Hepatocyte (in vitro differentiated cells): ENCODE measurements at regions not wholly inside any gene's neighbourhood (a gene's known extent, or its start where the extent isn't known, plus 50 kb on each side); places are given as distances from the start of the nearest gene placed in this dataset.

Experiments used
- DNase-seq: peaks from one replicate; pipeline ENCODE4 v3.0.0-alpha.2; 2016; ENCODE audit warnings: low spot score
- H2AFZ ChIP-seq: fragments of 200-600 bp; sonication (generic); 2 replicates; pipeline ENCODE4 v1.6.0; 2016; ENCODE audit warnings: antibody characterized with exemption, mild to moderate bottlenecking
- H3K27ac ChIP-seq: fragments of 200-600 bp; sonication (generic); 2 replicates; pipeline ENCODE4 v1.5.1; 2016; ENCODE audit warnings: mild to moderate bottlenecking
- H3K27me3 ChIP-seq: fragments of 200-600 bp; sonication (generic); 2 replicates; pipeline ENCODE4 v1.6.1; 2016
- H3K36me3 ChIP-seq: fragments of 200-600 bp; sonication (generic); replicated peaks from 2 replicates; pipeline ENCODE4 v1.5.1; 2016; ENCODE audit warnings: low read depth; ENCODE audit not compliant: insufficient read depth
- H3K4me1 ChIP-seq: fragments of 200-600 bp; sonication (generic); 2 replicates; pipeline ENCODE4 v1.5.1; 2016; ENCODE audit warnings: mild to moderate bottlenecking, moderate library complexity; ENCODE audit not compliant: insufficient read depth
- H3K4me2 ChIP-seq: fragments of 200-600 bp; sonication (generic); 2 replicates; pipeline ENCODE4 v1.6.0; 2016
- H3K4me3 ChIP-seq: fragments of 200-600 bp; sonication (generic); 2 replicates; pipeline ENCODE4 v1.5.1; 2016; ENCODE audit warnings: mild to moderate bottlenecking
- H3K79me2 ChIP-seq: fragments of 200-600 bp; sonication (generic); 2 replicates; pipeline ENCODE4 v1.6.0; 2017; ENCODE audit warnings: mild to moderate bottlenecking
- H3K9me2 ChIP-seq: fragments of 200-600 bp; sonication (generic); replicated peaks from 2 replicates; pipeline ENCODE4 v1.6.0; 2017; ENCODE audit warnings: mild to moderate bottlenecking; ENCODE audit not compliant: insufficient read depth
- H3K9me3 ChIP-seq: fragments of 200-600 bp; sonication (generic); 2 replicates; pipeline ENCODE4 v1.5.1; 2016; ENCODE audit warnings: low read depth, mild to moderate bottlenecking
- H4K20me1 ChIP-seq: fragments of 200-600 bp; sonication (generic); 2 replicates; pipeline ENCODE4 v1.6.0; 2016; ENCODE audit warnings: mild to moderate bottlenecking; ENCODE audit not compliant: insufficient read depth, poor library complexity, severe bottlenecking
- CTCF ChIP-seq: fragments of 200-600 bp; sonication (generic); IDR thresholded peaks from 2 replicates; pipeline ENCODE4 v1.5.1; 2016; ENCODE audit warnings: antibody characterized with exemption, mild to moderate bottlenecking; ENCODE audit not compliant: poor library complexity
- EZH2 ChIP-seq: fragments of 200-600 bp; sonication (generic); IDR thresholded peaks from 2 replicates; pipeline ENCODE4 v1.6.1; 2016; ENCODE audit warnings: antibody characterized with exemption, mild to moderate bottlenecking, borderline replicate concordance
- EZH2phosphoT487 ChIP-seq: fragments of 200-600 bp; sonication (generic); IDR thresholded peaks from one replicate; pipeline ENCODE4 v1.6.1; 2018; ENCODE audit warnings: antibody characterized with exemption, mild to moderate bottlenecking, low read depth, moderate library complexity; ENCODE audit not compliant: unreplicated experiment, severe bottlenecking
- WGBS: methylation state at CpG from one replicate; pipeline ENCODE4 v1.1.6; 2016; ENCODE audit warnings: low lambda C conversion rate; ENCODE audit errors: missing lambda C conversion rate; 5-methylcytosine and 5-hydroxymethylcytosine counted together

GRCh38 chr5:125106271-125106670 lies 359.8 kb upstream of the ZNF608 start:
- Histone ChIP-seq H3K4me1 (peaks cover 2% of the 10 kb centered on the region), H3K9me3 (no peaks in the 10 kb centered on the region), H2AFZ (no peak overlapping the region), H3K4me2 (no peak overlapping the region), H3K36me3 (no peaks in the 10 kb centered on the region), H3K27ac (no peak overlapping the region), H4K20me1 (no peaks in the 10 kb centered on the region), H3K27me3 (no peaks in the 10 kb centered on the region), H3K9me2 (no peaks in the 10 kb centered on the region), H3K4me3 (no peak overlapping the region), H3K79me2 (no peaks in the 10 kb centered on the region)
- no peak for DNase-seq
- WGBS = 97% methylated on average over 1 of the region's 1 CpG
- TF ChIP-seq EZH2 (no peak), EZH2phosphoT487 (no peak), CTCF (no peak)

GRCh38 chr5:125106881-125107280 lies 360.4 kb upstream of the ZNF608 start:
- H3K4me3 ChIP-seq = no peak overlapping the region
- H3K36me3 ChIP-seq = no peaks in the 10 kb centered on the region
- no peak for DNase-seq
- H3K27ac ChIP-seq = no peak overlapping the region
- H3K4me2 ChIP-seq = no peak overlapping the region
- no peaks in the 10 kb centered on the region for H4K20me1 ChIP-seq
- H3K27me3 ChIP-seq = no peaks in the 10 kb centered on the region
- no peaks in the 10 kb centered on the region for H3K9me2 ChIP-seq
- TF ChIP-seq EZH2phosphoT487 (no peak), CTCF (no peak), EZH2 (no peak)
- H3K79me2 ChIP-seq = no peaks in the 10 kb centered on the region
- no peak overlapping the region for H2AFZ ChIP-seq
- no peaks in the 10 kb centered on the region for H3K9me3 ChIP-seq
- peaks cover 7% of the 10 kb centered on the region for H3K4me1 ChIP-seq

- H3K4me2 ChIP-seq = no peak overlapping the region
- H3K27ac ChIP-seq = no peak overlapping the region
- H3K9me2 ChIP-seq = no peaks in the 10 kb centered on the region
- no peaks in the 10 kb centered on the region for H3K36me3 ChIP-seq
- H3K4me3 ChIP-seq = no peak overlapping the region
- no peaks in the 10 kb centered on the region for H3K9me3 ChIP-seq
- TF ChIP-seq CTCF (no peak), EZH2phosphoT487 (no peak), EZH2 (no peak)
- H3K79me2 ChIP-seq = no peaks in the 10 kb centered on the region
- no peak for DNase-seq
- no peaks in the 10 kb centered on the region for H4K20me1 ChIP-seq
- H2AFZ ChIP-seq = no peak overlapping the region
- no peaks in the 10 kb centered on the region for H3K27me3 ChIP-seq
- peaks cover 7% of the 10 kb centered on the region for H3K4me1 ChIP-seq
Observed at GRCh38 chr5:125109293-125109692, 362.9 kb upstream of the ZNF608 start.

- Histone ChIP-seq H3K27me3 (no peaks in the 10 kb centered on the region), H3K4me1 (peaks cover 7% of the 10 kb centered on the region), H4K20me1 (no peaks in the 10 kb centered on the region), H3K4me3 (no peak overlapping the region), H3K27ac (no peak overlapping the region), H3K9me2 (no peaks in the 10 kb centered on the region), H2AFZ (no peak overlapping the region), H3K4me2 (no peak overlapping the region), H3K36me3 (no peaks in the 10 kb centered on the region), H3K9me3 (no peaks in the 10 kb centered on the region), H3K79me2 (no peaks in the 10 kb centered on the region)
- 94% methylated on average over 1 of the region's 1 CpG for WGBS
- TF ChIP-seq CTCF = no peak
- no peak for TF ChIP-seq EZH2phosphoT487
- no peak for TF ChIP-seq EZH2
- no peak for DNase-seq
Observed at GRCh38 chr5:125109816-125110215, 363.4 kb upstream of the ZNF608 start.
